Gastrocnemius medialis (tissue), 4 donors: ENCODE measurements at regions not wholly inside any gene's neighbourhood (a gene's known extent, or its start where the extent isn't known, plus 50 kb on each side); places are given as distances from the start of the nearest gene placed in this dataset.

Experiments used
- POLR2A ChIP-seq, 2 donors: fragments of 450-650 bp; IDR thresholded peaks; one replicate each; pipeline ENCODE4 v1.6.1; 2017; ENCODE audit warnings: antibody characterized with exemption in 2 of 2, mild to moderate bottlenecking in 2 of 2, moderate library complexity in 2 of 2
- TF ChIP-seq, protein P1 (sequence below), 5 experiments: fragments of 450-650 bp in 3 of 5; fragments of 200-600 bp in 2 of 5; sonication (generic) in 2 of 5; IDR thresholded peaks in 4 of 5; conservative IDR thresholded peaks in 1 of 5; 1 replicate in 4 of 5; 2 replicates in 1 of 5; pipeline ENCODE4 v1.5.1; 2016 to 2019; ENCODE audit warnings: antibody characterized with exemption in 5 of 5, mild to moderate bottlenecking in 3 of 5, moderate library complexity in 3 of 5

GRCh38 chr18:60966876-60967275 is 366.4 kb upstream of the CDH20 start:
- TF ChIP-seq, protein P1, sequence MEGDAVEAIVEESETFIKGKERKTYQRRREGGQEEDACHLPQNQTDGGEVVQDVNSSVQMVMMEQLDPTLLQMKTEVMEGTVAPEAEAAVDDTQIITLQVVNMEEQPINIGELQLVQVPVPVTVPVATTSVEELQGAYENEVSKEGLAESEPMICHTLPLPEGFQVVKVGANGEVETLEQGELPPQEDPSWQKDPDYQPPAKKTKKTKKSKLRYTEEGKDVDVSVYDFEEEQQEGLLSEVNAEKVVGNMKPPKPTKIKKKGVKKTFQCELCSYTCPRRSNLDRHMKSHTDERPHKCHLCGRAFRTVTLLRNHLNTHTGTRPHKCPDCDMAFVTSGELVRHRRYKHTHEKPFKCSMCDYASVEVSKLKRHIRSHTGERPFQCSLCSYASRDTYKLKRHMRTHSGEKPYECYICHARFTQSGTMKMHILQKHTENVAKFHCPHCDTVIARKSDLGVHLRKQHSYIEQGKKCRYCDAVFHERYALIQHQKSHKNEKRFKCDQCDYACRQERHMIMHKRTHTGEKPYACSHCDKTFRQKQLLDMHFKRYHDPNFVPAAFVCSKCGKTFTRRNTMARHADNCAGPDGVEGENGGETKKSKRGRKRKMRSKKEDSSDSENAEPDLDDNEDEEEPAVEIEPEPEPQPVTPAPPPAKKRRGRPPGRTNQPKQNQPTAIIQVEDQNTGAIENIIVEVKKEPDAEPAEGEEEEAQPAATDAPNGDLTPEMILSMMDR (IDR thresholded peaks at IDR 0.05 in 4 of 5, conservative IDR thresholded peaks at IDR 0.05 in 1 of 5): no peak
- no peak for TF ChIP-seq POLR2A (IDR thresholded peaks at IDR 0.05)
